ENCODE measurements at regions not wholly inside any gene's neighbourhood (a gene's known extent, or its start where the extent isn't known, plus 50 kb on each side); places are given as distances from the start of the nearest gene placed in this dataset.
"Not testable (repeated sequence)": the region's sequence is repeated elsewhere in the genome, so short reads cannot be mapped to it uniquely, and the experiment has no call there.

- H3K4me3 ChIP-seq = no peak overlapping the region
- no peaks in the 10 kb centered on the region for H3K9me3 ChIP-seq
- H3K27me3 ChIP-seq = no peaks in the 10 kb centered on the region
- intact Hi-C loops (cut with DNase I; ENCODE audit: low total_unique reads) = no loop called here
- ATAC-seq (no peak), DNase-seq (no peak)
- no peaks in the 10 kb centered on the region for H3K4me1 ChIP-seq
- H3K27ac ChIP-seq = no peak overlapping the region
- in situ Hi-C loops (cut with MboI; ENCODE audit: low sequenced_read_pairs in 4 of 4) = no loop called here
- TF ChIP-seq POLR2A (IDR thresholded peaks at IDR 0.05) (no peak), CTCF (IDR thresholded peaks at IDR 0.05 in 4 of 5, conservative IDR thresholded peaks at IDR 0.05 in 1 of 5) (no peak)
- no peaks in the 10 kb centered on the region for H3K36me3 ChIP-seq
These were observed 152.6 kb downstream of the ABHD5 start for GRCh38 chr3:43843386-43843785.

GRCh38 chr3:43844757-43845156 lies 154.0 kb downstream of the ABHD5 start:
- no peaks in the 10 kb centered on the region for H3K9me3 ChIP-seq
- no peak overlapping the region for H3K4me3 ChIP-seq
- DNase-seq (no peak), ATAC-seq (no peak)
- in situ Hi-C loops (cut with MboI; ENCODE audit: low sequenced_read_pairs in 4 of 4) = no loop called here
- no peaks in the 10 kb centered on the region for H3K27me3 ChIP-seq
- intact Hi-C loops (cut with DNase I; ENCODE audit: low total_unique reads) = no loop called here
- H3K27ac ChIP-seq = no peak overlapping the region
- H3K4me1 ChIP-seq = no peaks in the 10 kb centered on the region
- H3K36me3 ChIP-seq = no peaks in the 10 kb centered on the region
- TF ChIP-seq CTCF (IDR thresholded peaks at IDR 0.05 in 4 of 5, conservative IDR thresholded peaks at IDR 0.05 in 1 of 5) = no peak
- TF ChIP-seq POLR2A (IDR thresholded peaks at IDR 0.05) = no peak

GRCh38 chr3:43845553-43845952 lies 154.8 kb downstream of the ABHD5 start:
- H3K4me1 ChIP-seq; DNase-seq; H3K27me3 ChIP-seq; H3K36me3 ChIP-seq; ATAC-seq; H3K27ac ChIP-seq; H3K4me3 ChIP-seq; H3K9me3 ChIP-seq; intact Hi-C loops (cut with DNase I; ENCODE audit: low total_unique reads); in situ Hi-C loops (cut with MboI; ENCODE audit: low sequenced_read_pairs in 4 of 4): not testable (repeated sequence)

GRCh38 chr3:43852066-43852465 lies 161.3 kb downstream of the ABHD5 start:
- peaks cover 0 to 6% (median 0%) of the 10 kb centered on the region in 3 donors for H3K27me3 ChIP-seq
- no peaks in the 10 kb centered on the region for H3K9me3 ChIP-seq
- in situ Hi-C loops (cut with MboI; ENCODE audit: low sequenced_read_pairs in 4 of 4) = no loop called here
- no peaks in the 10 kb centered on the region for H3K4me1 ChIP-seq
- no peak for ATAC-seq
- no peak overlapping the region for H3K27ac ChIP-seq
- no peaks in the 10 kb centered on the region for H3K36me3 ChIP-seq
- no peak for DNase-seq
- TF ChIP-seq POLR2A (IDR thresholded peaks at IDR 0.05) (no peak), CTCF (IDR thresholded peaks at IDR 0.05 in 4 of 5, conservative IDR thresholded peaks at IDR 0.05 in 1 of 5) (no peak)
- H3K4me3 ChIP-seq = no peak overlapping the region
- intact Hi-C loops (cut with DNase I; ENCODE audit: low total_unique reads) = no loop called here

GRCh38 chr3:43854283-43854682 lies 163.5 kb downstream of the ABHD5 start:
- H3K27ac ChIP-seq = no peak overlapping the region
- H3K27me3 ChIP-seq = peaks cover 5 to 19% (median 9%) of the 10 kb centered on the region in 3 donors
- DNase-seq (no peak), ATAC-seq (no peak)
- in situ Hi-C loops (cut with MboI; ENCODE audit: low sequenced_read_pairs in 4 of 4) (no loop called here), intact Hi-C loops (cut with DNase I; ENCODE audit: low total_unique reads) (no loop called here)
- no peaks in the 10 kb centered on the region for H3K36me3 ChIP-seq
- H3K9me3 ChIP-seq = no peaks in the 10 kb centered on the region
- TF ChIP-seq CTCF (IDR thresholded peaks at IDR 0.05 in 4 of 5, conservative IDR thresholded peaks at IDR 0.05 in 1 of 5) (no peak), POLR2A (IDR thresholded peaks at IDR 0.05) (no peak)
- no peak overlapping the region for H3K4me3 ChIP-seq
- H3K4me1 ChIP-seq = no peaks in the 10 kb centered on the region

All from gastrocnemius medialis (tissue), 4 donors.